Fibroblast of pulmonary artery (primary cell): ENCODE measurements at regions not wholly inside any gene's neighbourhood (a gene's known extent, or its start where the extent isn't known, plus 50 kb on each side); places are given as distances from the start of the nearest gene placed in this dataset.
"Not testable (repeated sequence)": the region's sequence is repeated elsewhere in the genome, so short reads cannot be mapped to it uniquely, and the experiment has no call there.

ENCODE experiments used
- DNase-seq: peaks from one replicate; pipeline ENCODE4 v3.0.0-alpha.2; 2010; ENCODE audit warnings: low read depth
- H3K4me3 ChIP-seq: replicated peaks from 2 replicates; pipeline ENCODE4 v1.5.1; 2011; ENCODE audit warnings: low read depth, mild to moderate bottlenecking, control low read depth, low read length, moderate library complexity
- TF ChIP-seq, protein P1 (sequence below): IDR thresholded peaks from 2 replicates; pipeline ENCODE4 v1.5.1; 2011; ENCODE audit warnings: mild to moderate bottlenecking, control low read depth, low read length, inconsistent platforms; ENCODE audit errors: missing control alignments

DNA sequence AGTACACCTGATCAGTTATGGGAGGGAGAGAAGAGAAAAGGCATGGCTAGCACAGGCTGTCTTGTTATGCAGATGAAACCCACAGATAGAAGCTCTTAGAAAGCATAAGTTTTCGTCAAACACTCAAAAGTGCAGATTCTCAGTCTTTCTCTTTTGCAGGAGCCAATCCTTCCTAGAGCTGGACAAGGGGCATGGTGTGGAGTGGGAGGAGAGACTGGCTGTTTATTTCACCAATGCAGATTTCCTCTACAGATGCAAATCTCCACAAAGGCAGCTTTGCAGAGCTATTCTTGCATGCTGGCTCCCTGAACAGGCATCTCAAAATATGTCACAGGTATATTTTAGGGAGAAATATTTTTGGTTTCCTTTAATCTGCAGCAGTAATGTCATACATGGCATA lies 1400.7 kb downstream of the CDH8 start:
- H3K4me3 ChIP-seq: no peak overlapping the region
- TF ChIP-seq, protein P1, sequence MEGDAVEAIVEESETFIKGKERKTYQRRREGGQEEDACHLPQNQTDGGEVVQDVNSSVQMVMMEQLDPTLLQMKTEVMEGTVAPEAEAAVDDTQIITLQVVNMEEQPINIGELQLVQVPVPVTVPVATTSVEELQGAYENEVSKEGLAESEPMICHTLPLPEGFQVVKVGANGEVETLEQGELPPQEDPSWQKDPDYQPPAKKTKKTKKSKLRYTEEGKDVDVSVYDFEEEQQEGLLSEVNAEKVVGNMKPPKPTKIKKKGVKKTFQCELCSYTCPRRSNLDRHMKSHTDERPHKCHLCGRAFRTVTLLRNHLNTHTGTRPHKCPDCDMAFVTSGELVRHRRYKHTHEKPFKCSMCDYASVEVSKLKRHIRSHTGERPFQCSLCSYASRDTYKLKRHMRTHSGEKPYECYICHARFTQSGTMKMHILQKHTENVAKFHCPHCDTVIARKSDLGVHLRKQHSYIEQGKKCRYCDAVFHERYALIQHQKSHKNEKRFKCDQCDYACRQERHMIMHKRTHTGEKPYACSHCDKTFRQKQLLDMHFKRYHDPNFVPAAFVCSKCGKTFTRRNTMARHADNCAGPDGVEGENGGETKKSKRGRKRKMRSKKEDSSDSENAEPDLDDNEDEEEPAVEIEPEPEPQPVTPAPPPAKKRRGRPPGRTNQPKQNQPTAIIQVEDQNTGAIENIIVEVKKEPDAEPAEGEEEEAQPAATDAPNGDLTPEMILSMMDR: no peak
- no peak for DNase-seq

DNA sequence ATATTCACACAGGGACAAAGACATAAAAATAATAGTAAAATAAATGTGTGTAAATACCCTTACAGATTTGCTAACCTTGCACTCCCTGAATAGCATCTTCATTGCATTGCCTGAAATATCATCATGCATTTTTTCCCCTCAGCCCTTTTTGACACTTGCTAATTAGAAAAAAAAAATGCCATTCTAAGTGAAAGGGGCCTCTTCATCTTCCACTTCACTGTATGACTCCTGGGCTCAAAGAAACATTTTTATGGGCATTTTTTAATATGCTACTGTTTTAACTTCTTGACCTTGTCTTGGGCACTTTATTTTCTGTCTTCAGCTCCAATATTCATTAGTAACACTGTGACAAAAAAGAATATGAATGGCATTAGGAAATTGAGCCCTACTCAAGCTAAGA lies 1424.4 kb downstream of the CDH8 start:
- H3K4me3 ChIP-seq: no peak overlapping the region
- TF ChIP-seq, protein P1: no peak
- DNase-seq: no peak

DNA sequence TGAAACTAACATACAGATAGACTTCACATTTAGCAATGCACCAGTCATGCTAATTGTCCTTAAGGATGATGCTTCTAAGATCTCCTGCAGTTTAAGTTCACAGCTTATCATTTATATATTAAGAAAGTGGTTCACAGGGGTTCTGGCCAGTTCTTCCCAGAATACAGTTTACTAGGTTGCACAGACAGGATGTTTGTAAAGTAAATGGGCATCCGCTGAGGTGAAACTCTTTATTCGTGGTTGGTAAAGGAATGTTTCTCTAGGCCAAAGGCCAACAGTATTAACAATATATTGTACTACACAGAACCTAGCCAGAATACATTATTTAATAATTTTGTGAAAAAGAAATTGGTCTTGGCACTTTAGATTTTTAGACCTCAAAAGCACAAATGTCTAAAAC lies 1427.3 kb downstream of the CDH8 start:
- DNase-seq: no peak
- no peak overlapping the region for H3K4me3 ChIP-seq
- TF ChIP-seq, protein P1: no peak

DNA sequence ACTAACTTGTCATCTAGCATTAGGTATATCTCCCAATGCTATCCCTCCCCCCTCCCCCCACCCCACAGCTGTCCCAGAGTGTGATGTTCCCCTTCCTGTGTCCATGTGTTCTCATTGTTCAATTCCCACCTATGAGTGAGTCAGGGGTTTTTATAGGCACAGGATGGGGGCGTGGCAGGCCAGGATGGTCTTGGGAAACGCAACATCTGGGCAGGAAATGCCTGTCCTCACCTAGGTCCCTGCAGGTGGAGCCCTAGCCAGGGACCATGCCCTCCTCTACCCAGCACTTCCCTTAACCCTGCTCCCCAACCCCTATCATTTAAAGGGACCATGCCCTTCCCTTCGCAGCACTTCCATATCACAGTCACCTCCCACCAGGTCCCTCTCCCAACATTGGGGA lies 1430.6 kb downstream of the CDH8 start:
- not testable (repeated sequence) for H3K4me3 ChIP-seq, DNase-seq

DNA sequence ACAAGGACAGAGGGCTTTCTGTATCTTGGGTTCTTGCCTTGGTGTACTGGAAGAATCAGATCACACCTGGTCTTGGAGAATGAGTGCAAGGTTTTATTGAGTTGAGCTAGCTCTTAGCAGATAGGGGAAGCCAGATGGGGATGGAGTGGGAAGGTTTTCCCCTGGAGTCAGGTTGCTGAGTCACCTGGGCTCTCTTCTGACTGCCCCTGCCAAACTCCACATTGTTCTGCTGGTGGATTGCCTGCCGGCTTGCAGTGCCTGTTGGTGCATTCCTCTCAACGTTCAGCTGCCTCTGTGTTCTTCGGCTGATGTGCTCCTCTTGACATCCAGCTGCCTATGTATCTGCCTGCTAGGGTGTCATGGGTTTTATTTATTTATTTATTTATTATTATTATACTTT lies 1431.1 kb downstream of the CDH8 start:
- no peak overlapping the region for H3K4me3 ChIP-seq
- TF ChIP-seq, protein P1: no peak
- no peak for DNase-seq

DNA sequence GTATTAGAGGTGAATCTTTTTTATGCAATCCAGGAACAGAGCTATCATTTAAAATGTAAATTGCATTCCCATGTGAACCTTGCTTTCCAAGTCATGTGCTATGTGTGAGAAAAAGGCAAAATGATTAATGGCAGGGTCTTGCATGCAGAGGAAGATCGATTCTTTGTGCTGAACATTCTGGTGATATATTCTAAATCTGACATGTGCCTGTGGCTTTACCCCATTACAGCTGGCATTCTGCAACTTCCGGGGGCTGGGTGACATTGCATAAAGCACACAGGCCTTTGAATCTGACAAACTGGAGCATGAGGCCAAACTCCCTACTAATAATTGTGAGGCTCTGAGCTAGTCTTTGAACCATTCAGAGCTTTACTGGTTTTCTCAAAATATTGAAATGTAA lies 1449.7 kb downstream of the CDH8 start:
- DNase-seq: no peak
- TF ChIP-seq, protein P1: no peak
- H3K4me3 ChIP-seq: no peak overlapping the region

DNA sequence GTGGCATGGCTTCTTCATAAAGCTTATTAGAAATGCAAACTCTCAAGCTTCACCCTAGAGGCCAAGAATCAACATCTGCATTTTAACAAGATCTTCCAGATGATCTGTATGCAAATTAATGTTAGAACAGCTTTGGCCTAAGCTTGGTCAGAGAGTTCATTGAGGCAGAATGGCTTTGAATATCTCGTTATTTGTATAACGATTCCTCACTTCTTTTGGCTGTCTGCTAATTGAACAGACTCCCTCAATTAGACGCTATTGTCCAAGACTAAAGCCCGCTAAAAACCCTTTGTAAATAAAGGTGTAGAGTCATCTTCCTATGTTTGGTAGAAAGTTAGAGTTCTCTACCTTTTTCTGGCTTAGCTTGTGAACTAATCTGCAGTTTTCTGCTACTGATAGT lies 1453.7 kb downstream of the CDH8 start:
- TF ChIP-seq, protein P1: no peak
- DNase-seq: no peak
- H3K4me3 ChIP-seq: no peak overlapping the region

DNA sequence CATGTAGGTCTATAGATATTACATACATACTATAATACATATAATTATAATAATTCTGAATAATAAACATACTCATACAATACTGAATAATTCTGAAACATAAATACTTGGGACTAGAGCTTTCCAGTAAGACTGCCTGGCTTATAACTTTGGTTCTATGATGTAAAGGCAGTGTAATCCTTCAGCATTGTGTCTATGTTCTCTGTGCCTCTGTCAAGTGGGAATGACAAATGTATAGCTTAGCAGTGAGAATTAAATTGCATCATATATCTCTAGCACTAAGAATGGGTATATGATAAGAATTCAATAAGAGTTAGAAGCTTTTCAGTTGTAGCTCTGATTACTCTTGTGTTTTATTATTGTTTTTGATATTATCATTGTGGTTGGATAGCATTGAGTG lies 1469.3 kb downstream of the CDH8 start:
- TF ChIP-seq, protein P1: no peak
- no peak overlapping the region for H3K4me3 ChIP-seq
- no peak for DNase-seq
